Body of pancreas (tissue), 4 donors: ENCODE measurements at regions not wholly inside any gene's neighbourhood (a gene's known extent, or its start where the extent isn't known, plus 50 kb on each side); places are given as distances from the start of the nearest gene placed in this dataset.

ENCODE experiments used
- POLR2A ChIP-seq, 3 donors: fragments of 450-650 bp; IDR thresholded peaks; one replicate each; pipeline ENCODE4 v1.6.1; 2016; ENCODE audit warnings: antibody characterized with exemption in 3 of 3, mild to moderate bottlenecking in 2 of 3
- TF ChIP-seq, protein P1 (sequence below), 7 experiments: fragments of 450-650 bp in 4 of 7; fragments of 200-600 bp in 3 of 7; sonication (generic) in 3 of 7; IDR thresholded peaks; one replicate each; pipeline ENCODE4 v1.5.1; 2016 to 2019; ENCODE audit warnings: antibody characterized with exemption in 7 of 7

DNA sequence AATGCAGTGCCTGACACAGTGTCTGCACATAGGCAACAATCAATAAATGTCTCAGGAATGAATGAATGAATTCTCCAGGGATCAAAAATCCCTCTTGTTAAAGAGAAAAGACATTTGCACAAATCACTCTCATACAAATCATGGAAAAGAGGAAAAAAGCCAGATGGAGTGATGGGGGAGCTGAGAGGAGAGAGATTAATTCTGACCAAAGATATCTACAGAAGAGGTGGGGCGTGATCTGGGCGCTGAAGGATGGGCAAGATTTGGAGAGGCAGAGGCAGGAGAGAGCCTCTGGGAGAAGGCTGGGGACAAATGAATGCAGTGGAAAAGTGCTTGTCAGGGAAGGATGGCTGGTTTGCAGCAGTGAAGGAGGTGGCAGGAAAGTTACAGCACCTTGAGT lies 142.9 kb upstream of the BACH2 start:
- TF ChIP-seq, protein P1, sequence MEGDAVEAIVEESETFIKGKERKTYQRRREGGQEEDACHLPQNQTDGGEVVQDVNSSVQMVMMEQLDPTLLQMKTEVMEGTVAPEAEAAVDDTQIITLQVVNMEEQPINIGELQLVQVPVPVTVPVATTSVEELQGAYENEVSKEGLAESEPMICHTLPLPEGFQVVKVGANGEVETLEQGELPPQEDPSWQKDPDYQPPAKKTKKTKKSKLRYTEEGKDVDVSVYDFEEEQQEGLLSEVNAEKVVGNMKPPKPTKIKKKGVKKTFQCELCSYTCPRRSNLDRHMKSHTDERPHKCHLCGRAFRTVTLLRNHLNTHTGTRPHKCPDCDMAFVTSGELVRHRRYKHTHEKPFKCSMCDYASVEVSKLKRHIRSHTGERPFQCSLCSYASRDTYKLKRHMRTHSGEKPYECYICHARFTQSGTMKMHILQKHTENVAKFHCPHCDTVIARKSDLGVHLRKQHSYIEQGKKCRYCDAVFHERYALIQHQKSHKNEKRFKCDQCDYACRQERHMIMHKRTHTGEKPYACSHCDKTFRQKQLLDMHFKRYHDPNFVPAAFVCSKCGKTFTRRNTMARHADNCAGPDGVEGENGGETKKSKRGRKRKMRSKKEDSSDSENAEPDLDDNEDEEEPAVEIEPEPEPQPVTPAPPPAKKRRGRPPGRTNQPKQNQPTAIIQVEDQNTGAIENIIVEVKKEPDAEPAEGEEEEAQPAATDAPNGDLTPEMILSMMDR (IDR thresholded peaks at IDR 0.05) = no peak
- no peak for TF ChIP-seq POLR2A (IDR thresholded peaks at IDR 0.05)
